Astrocyte (in vitro differentiated cells and primary cell): ENCODE measurements at regions not wholly inside any gene's neighbourhood (a gene's known extent, or its start where the extent isn't known, plus 50 kb on each side); places are given as distances from the start of the nearest gene placed in this dataset.

Experiments used
- DNase-seq: peaks from one replicate; pipeline ENCODE4 v3.0.0-alpha.2; 2010; ENCODE audit warnings: low read depth
- FAIRE-seq: peaks from 2 replicates; lab custom pipeline; 2011; peaks lifted over from hg19 to GRCh38; lab: Jason Lieb, UNC
- H2AFZ ChIP-seq: 2 replicates; pipeline ENCODE4 v1.6.0; 2012; ENCODE audit warnings: low read depth, low read length, inconsistent platforms
- H3K27ac ChIP-seq: 2 replicates; pipeline ENCODE4 v1.5.1; 2011; ENCODE audit warnings: low read depth, low read length, inconsistent platforms
- H3K27me3 ChIP-seq: 2 replicates; pipeline ENCODE4 v1.6.0; 2011; ENCODE audit warnings: low read length, inconsistent platforms; ENCODE audit not compliant: insufficient read depth
- H3K36me3 ChIP-seq: 2 replicates; pipeline ENCODE4 v1.5.1; 2011; ENCODE audit warnings: low read length, inconsistent platforms; ENCODE audit not compliant: insufficient read depth
- H3K4me1 ChIP-seq: 2 replicates; pipeline ENCODE4 v1.5.1; 2011; ENCODE audit warnings: low read length, inconsistent platforms; ENCODE audit not compliant: insufficient read depth
- H3K4me2 ChIP-seq: 2 replicates; pipeline ENCODE4 v1.6.0; 2012; ENCODE audit warnings: low read length, inconsistent platforms
- H3K4me3 ChIP-seq: 2 replicates; pipeline ENCODE4 v1.5.1; 2011; ENCODE audit warnings: low read depth, mild to moderate bottlenecking, low read length, inconsistent platforms; ENCODE audit not compliant: insufficient read depth
- H3K79me2 ChIP-seq: 2 replicates; pipeline ENCODE4 v1.6.0; 2012; ENCODE audit warnings: mild to moderate bottlenecking, low read length, inconsistent platforms; ENCODE audit not compliant: insufficient read depth
- H3K9ac ChIP-seq: 2 replicates; pipeline ENCODE4 v1.6.0; 2012; ENCODE audit warnings: mild to moderate bottlenecking, low read length, inconsistent platforms
- H3K9me3 ChIP-seq: 2 replicates; pipeline ENCODE4 v1.5.1; 2012; ENCODE audit warnings: low read depth, mild to moderate bottlenecking, low read length, inconsistent platforms; ENCODE audit not compliant: insufficient read depth
- H4K20me1 ChIP-seq: 2 replicates; pipeline ENCODE4 v1.6.0; 2012; ENCODE audit warnings: low read length, inconsistent platforms; ENCODE audit not compliant: insufficient read depth
- H3K27ac Mint-ChIP-seq: one replicate; pipeline ENCODE4 v1.8.0; 2021; ENCODE audit warnings: mild to moderate bottlenecking, mixed read lengths; ENCODE audit not compliant: unreplicated experiment
- H3K27me3 Mint-ChIP-seq: one replicate; pipeline ENCODE4 v1.8.0; 2021; ENCODE audit warnings: low read depth, mixed read lengths; ENCODE audit not compliant: unreplicated experiment
- H3K36me3 Mint-ChIP-seq: one replicate; pipeline ENCODE4 v1.8.0; 2021; ENCODE audit warnings: low read depth, mixed read lengths; ENCODE audit not compliant: unreplicated experiment
- H3K4me1 Mint-ChIP-seq: one replicate; pipeline ENCODE4 v1.8.0; 2021; ENCODE audit warnings: low read depth, mixed read lengths; ENCODE audit not compliant: unreplicated experiment
- H3K4me3 Mint-ChIP-seq: one replicate; pipeline ENCODE4 v1.8.0; 2021; ENCODE audit warnings: mild to moderate bottlenecking, moderate library complexity, mixed read lengths; ENCODE audit not compliant: unreplicated experiment
- H3K9me3 Mint-ChIP-seq: one replicate; pipeline ENCODE4 v1.8.0; 2021; ENCODE audit warnings: mild to moderate bottlenecking, mixed read lengths; ENCODE audit not compliant: unreplicated experiment
- CTCF ChIP-seq: IDR thresholded peaks from 2 replicates; pipeline ENCODE4 v1.5.1; 2011; ENCODE audit warnings: low read depth, mild to moderate bottlenecking, inconsistent platforms, low read length, moderate library complexity; ENCODE audit not compliant: insufficient read depth
- EZH2 ChIP-seq: IDR thresholded peaks from 2 replicates; pipeline ENCODE4 v1.6.1; 2012; ENCODE audit warnings: mild to moderate bottlenecking, low read length, inconsistent platforms; ENCODE audit not compliant: insufficient read depth

- H3K9ac ChIP-seq, result no peak overlapping the region
- no peak overlapping the region for H3K4me2 ChIP-seq
- FAIRE-seq (no peak), DNase-seq (no peak)
- H3K27ac Mint-ChIP-seq, result no peak overlapping the region
- no peaks in the 10 kb centered on the region for H4K20me1 ChIP-seq
- no peaks in the 10 kb centered on the region for H3K9me3 ChIP-seq
- H3K4me1 Mint-ChIP-seq, result no peaks in the 10 kb centered on the region
- no peaks in the 10 kb centered on the region for H3K36me3 Mint-ChIP-seq
- no peak overlapping the region for H3K4me3 Mint-ChIP-seq
- H3K79me2 ChIP-seq, result no peaks in the 10 kb centered on the region
- no peaks in the 10 kb centered on the region for H3K27me3 ChIP-seq
- no peak overlapping the region for H3K27ac ChIP-seq
- H3K4me3 ChIP-seq, result no peak overlapping the region
- peaks cover 1% of the 10 kb centered on the region for H3K9me3 Mint-ChIP-seq
- no peaks in the 10 kb centered on the region for H3K36me3 ChIP-seq
- H3K27me3 Mint-ChIP-seq, result peaks cover 29% of the 10 kb centered on the region
- H2AFZ ChIP-seq, result no peak overlapping the region
- no peak for TF ChIP-seq CTCF
- TF ChIP-seq EZH2, result no peak
- no peaks in the 10 kb centered on the region for H3K4me1 ChIP-seq
Observed at GRCh38 chr2:8195784-8196183, 486.1 kb upstream of the ID2 start.

- H3K36me3 ChIP-seq, result no peaks in the 10 kb centered on the region
- H3K27ac ChIP-seq, result no peak overlapping the region
- Mint-ChIP-seq H3K36me3 (no peaks in the 10 kb centered on the region), H3K27ac (no peak overlapping the region), H3K4me3 (no peak overlapping the region), H3K4me1 (no peaks in the 10 kb centered on the region), H3K27me3 (peaks cover 29% of the 10 kb centered on the region), H3K9me3 (peaks cover 1% of the 10 kb centered on the region)
- H3K9ac ChIP-seq, result no peak overlapping the region
- FAIRE-seq (no peak), DNase-seq (no peak)
- H3K9me3 ChIP-seq, result no peaks in the 10 kb centered on the region
- TF ChIP-seq CTCF (no peak), EZH2 (no peak)
- H4K20me1 ChIP-seq, result no peaks in the 10 kb centered on the region
- H3K4me1 ChIP-seq, result no peaks in the 10 kb centered on the region
- no peaks in the 10 kb centered on the region for H3K27me3 ChIP-seq
- H3K79me2 ChIP-seq, result no peaks in the 10 kb centered on the region
- H2AFZ ChIP-seq, result no peak overlapping the region
- no peak overlapping the region for H3K4me3 ChIP-seq
- H3K4me2 ChIP-seq, result no peak overlapping the region
Observed at GRCh38 chr2:8196316-8196715, 485.5 kb upstream of the ID2 start.

GRCh38 chr2:8197101-8197500 lies 484.8 kb upstream of the ID2 start:
- TF ChIP-seq EZH2, result no peak
- no peak for TF ChIP-seq CTCF
- H3K9me3 ChIP-seq, result no peaks in the 10 kb centered on the region
- H4K20me1 ChIP-seq, result no peaks in the 10 kb centered on the region
- no peaks in the 10 kb centered on the region for H3K27me3 ChIP-seq
- no peak overlapping the region for H3K4me2 ChIP-seq
- FAIRE-seq, result no peak
- peak; percentile 70 for DNase-seq
- H3K36me3 ChIP-seq, result no peaks in the 10 kb centered on the region
- no peak overlapping the region for H3K27ac ChIP-seq
- no peak overlapping the region for H2AFZ ChIP-seq
- no peaks in the 10 kb centered on the region for H3K79me2 ChIP-seq
- no peaks in the 10 kb centered on the region for H3K4me1 ChIP-seq
- H3K9ac ChIP-seq, result no peak overlapping the region
- Mint-ChIP-seq H3K4me3 (no peak overlapping the region), H3K36me3 (no peaks in the 10 kb centered on the region), H3K27ac (no peak overlapping the region), H3K27me3 (peaks cover 24% of the 10 kb centered on the region), H3K4me1 (no peaks in the 10 kb centered on the region), H3K9me3 (peaks cover 1% of the 10 kb centered on the region)
- no peak overlapping the region for H3K4me3 ChIP-seq
